ENCODE measurements at regions not wholly inside any gene's neighbourhood (a gene's known extent, or its start where the extent isn't known, plus 50 kb on each side); places are given as distances from the start of the nearest gene placed in this dataset.

GRCh38 chr6:163823577-163823976 is 409.1 kb downstream of the QKI start:
- Histone ChIP-seq H3K36me3 (replicated peaks; ENCODE audit: low read depth, low read length) (no peaks in the 10 kb centered on the region), H2AFZ (ENCODE audit: low read depth, low read length) (no peak overlapping the region), H3K4me3 (ENCODE audit: low read length) (no peak overlapping the region), H3K79me2 (ENCODE audit: low read length) (no peaks in the 10 kb centered on the region), H3K4me2 (ENCODE audit: low read length) (no peak overlapping the region), H4K20me1 (ENCODE audit: insufficient read depth, low read length) (no peaks in the 10 kb centered on the region), H3K9ac (ENCODE audit: low read length) (no peak overlapping the region), H3K9me3 (ENCODE audit: insufficient read depth, low read length) (no peaks in the 10 kb centered on the region), H3K4me1 (ENCODE audit: low read length) (peaks cover 23% of the 10 kb centered on the region), H3K27me3 (ENCODE audit: low read depth, low read length) (no peaks in the 10 kb centered on the region), H3K27ac (ENCODE audit: low read length) (no peak overlapping the region)
- TF ChIP-seq CTCF (IDR thresholded peaks at IDR 0.05; ENCODE audit: low read depth, low read length), result no peak
- no peak for TF ChIP-seq EZH2phosphoT487 (IDR thresholded peaks at IDR 0.05; ENCODE audit: low read depth)

- no peaks in the 10 kb centered on the region for H3K9me3 ChIP-seq (ENCODE audit: insufficient read depth, low read length)
- H3K79me2 ChIP-seq (ENCODE audit: low read length), result no peaks in the 10 kb centered on the region
- H4K20me1 ChIP-seq (ENCODE audit: insufficient read depth, low read length), result no peaks in the 10 kb centered on the region
- no peak overlapping the region for H3K4me3 ChIP-seq (ENCODE audit: low read length)
- no peak for TF ChIP-seq EZH2phosphoT487 (IDR thresholded peaks at IDR 0.05; ENCODE audit: low read depth)
- peaks cover 9% of the 10 kb centered on the region for H3K4me1 ChIP-seq (ENCODE audit: low read length)
- no peak overlapping the region for H3K4me2 ChIP-seq (ENCODE audit: low read length)
- no peaks in the 10 kb centered on the region for H3K27me3 ChIP-seq (ENCODE audit: low read depth, low read length)
- H3K9ac ChIP-seq (ENCODE audit: low read length), result no peak overlapping the region
- H2AFZ ChIP-seq (ENCODE audit: low read depth, low read length), result no peak overlapping the region
- H3K27ac ChIP-seq (ENCODE audit: low read length), result no peak overlapping the region
- no peaks in the 10 kb centered on the region for H3K36me3 ChIP-seq (replicated peaks; ENCODE audit: low read depth, low read length)
These were observed 406.4 kb downstream of the QKI start for GRCh38 chr6:163820745-163821458.

- H3K79me2 ChIP-seq (ENCODE audit: low read length), result no peaks in the 10 kb centered on the region
- no peaks in the 10 kb centered on the region for H3K36me3 ChIP-seq (replicated peaks; ENCODE audit: low read depth, low read length)
- no peak overlapping the region for H3K27ac ChIP-seq (ENCODE audit: low read length)
- H2AFZ ChIP-seq (ENCODE audit: low read depth, low read length), result no peak overlapping the region
- H3K27me3 ChIP-seq (ENCODE audit: low read depth, low read length), result no peaks in the 10 kb centered on the region
- H3K9ac ChIP-seq (ENCODE audit: low read length), result no peak overlapping the region
- H3K4me1 ChIP-seq (ENCODE audit: low read length), result peaks cover 2% of the 10 kb centered on the region
- no peak overlapping the region for H3K4me3 ChIP-seq (ENCODE audit: low read length)
- TF ChIP-seq CTCF (IDR thresholded peaks at IDR 0.05; ENCODE audit: low read depth, low read length) (no peak), EZH2phosphoT487 (IDR thresholded peaks at IDR 0.05; ENCODE audit: low read depth) (no peak)
- H3K9me3 ChIP-seq (ENCODE audit: insufficient read depth, low read length), result no peaks in the 10 kb centered on the region
- H3K4me2 ChIP-seq (ENCODE audit: low read length), result no peak overlapping the region
- H4K20me1 ChIP-seq (ENCODE audit: insufficient read depth, low read length), result no peaks in the 10 kb centered on the region
These were observed 405.7 kb downstream of the QKI start for GRCh38 chr6:163820171-163820570.

- TF ChIP-seq EZH2phosphoT487 (IDR thresholded peaks at IDR 0.05; ENCODE audit: low read depth), result no peak
- peaks cover 13% of the 10 kb centered on the region; the same call in 1 of the 2 replicates for H3K4me1 ChIP-seq (ENCODE audit: low read length)
- no peak overlapping the region for H3K4me2 ChIP-seq (ENCODE audit: low read length)
- no peak overlapping the region for H2AFZ ChIP-seq (ENCODE audit: low read depth, low read length)
- H3K36me3 ChIP-seq (replicated peaks; ENCODE audit: low read depth, low read length), result no peaks in the 10 kb centered on the region
- no peaks in the 10 kb centered on the region for H3K9me3 ChIP-seq (ENCODE audit: insufficient read depth, low read length)
- no peak overlapping the region for H3K9ac ChIP-seq (ENCODE audit: low read length)
- no peak overlapping the region for H3K27ac ChIP-seq (ENCODE audit: low read length)
- H4K20me1 ChIP-seq (ENCODE audit: insufficient read depth, low read length), result no peaks in the 10 kb centered on the region
- no peaks in the 10 kb centered on the region for H3K79me2 ChIP-seq (ENCODE audit: low read length)
- no peaks in the 10 kb centered on the region for H3K27me3 ChIP-seq (ENCODE audit: low read depth, low read length)
- H3K4me3 ChIP-seq (ENCODE audit: low read length), result no peak overlapping the region
These were observed 404.2 kb downstream of the QKI start for GRCh38 chr6:163818719-163819118.

- Histone ChIP-seq H3K36me3 (replicated peaks; ENCODE audit: low read depth, low read length) (no peaks in the 10 kb centered on the region), H3K9me3 (ENCODE audit: insufficient read depth, low read length) (no peaks in the 10 kb centered on the region), H3K27me3 (ENCODE audit: low read depth, low read length) (no peaks in the 10 kb centered on the region), H3K4me2 (ENCODE audit: low read length) (no peak overlapping the region), H3K4me1 (ENCODE audit: low read length) (peaks cover 13% of the 10 kb centered on the region; the same call in 1 of the 2 replicates), H3K27ac (ENCODE audit: low read length) (no peak overlapping the region), H4K20me1 (ENCODE audit: insufficient read depth, low read length) (no peaks in the 10 kb centered on the region), H3K9ac (ENCODE audit: low read length) (no peak overlapping the region), H3K4me3 (ENCODE audit: low read length) (no peak overlapping the region), H2AFZ (ENCODE audit: low read depth, low read length) (no peak overlapping the region), H3K79me2 (ENCODE audit: low read length) (no peaks in the 10 kb centered on the region)
- TF ChIP-seq CTCF (IDR thresholded peaks at IDR 0.05; ENCODE audit: low read depth, low read length), result no peak
- no peak for TF ChIP-seq EZH2phosphoT487 (IDR thresholded peaks at IDR 0.05; ENCODE audit: low read depth)
These were observed 401.9 kb downstream of the QKI start for GRCh38 chr6:163816441-163816840.
